SK-N-SH (cell line): ENCODE measurements at regions not wholly inside any gene's neighbourhood (a gene's known extent, or its start where the extent isn't known, plus 50 kb on each side); places are given as distances from the start of the nearest gene placed in this dataset.

ENCODE experiments used
- CTCF ChIA-PET: fragments of 300-600, 350-600 bp; formaldehyde crosslinking; extraction: SDS; loops from one replicate; lab custom pipeline; 2021; lab: Yijun Ruan, JAX
- POLR2A ChIA-PET: fragments of 350-600 bp; sonication (Branson Sonifier 250); formaldehyde crosslinking; extraction: SDS; loops from one replicate; lab custom pipeline; 2020; ENCODE audit warnings: antibody characterized with exemption, inconsistent platforms; lab: Yijun Ruan, JAX
- DNase-seq: peaks from one replicate; pipeline ENCODE4 v3.0.0; 2012
- H2AFZ ChIP-seq: fragments of 200-600 bp; sonication (generic); 2 replicates; pipeline ENCODE4 v1.8.1; 2016; ENCODE audit warnings: antibody characterized with exemption, mild to moderate bottlenecking, low read depth
- H3F3A ChIP-seq: fragments of 200-600 bp; sonication (generic); replicated peaks from 2 replicates; pipeline ENCODE3; 2016; ENCODE audit warnings: antibody characterized with exemption, mild to moderate bottlenecking; ENCODE audit not compliant: insufficient read depth
- H3K27ac ChIP-seq, 2 experiments: fragments of 200-500 bp in 1 of 2; fragments of 200-600 bp in 1 of 2; sonication (Bioruptor generic) in 1 of 2; sonication (generic), shearing (Covaris generic) in 1 of 2; 2 replicates each; pipeline versions ENCODE4 v1.5.1 to v1.6.1; 2014 to 2016; ENCODE audit warnings: low read depth in 2 of 2, inconsistent platforms in 1 of 2, low read length in 1 of 2, mild to moderate bottlenecking in 1 of 2, mixed read lengths in 1 of 2
- H3K27me3 ChIP-seq: fragments of 200-600 bp; sonication (generic), shearing (Covaris generic); 2 replicates; pipeline ENCODE4 v1.6.1; 2016; ENCODE audit warnings: mixed run types; ENCODE audit not compliant: insufficient read depth
- H3K36me3 ChIP-seq, 2 experiments: fragments of 200-500 bp in 1 of 2; fragments of 200-600 bp in 1 of 2; sonication (Bioruptor generic) in 1 of 2; sonication (generic) in 1 of 2; replicated peaks in 1 of 2; 2 replicates each; pipeline versions ENCODE3 to v1.5.1; 2014 to 2016; ENCODE audit warnings: low read length in 1 of 2, mild to moderate bottlenecking in 1 of 2; ENCODE audit not compliant: insufficient read depth in 2 of 2, control insufficient read depth in 1 of 2
- H3K4me1 ChIP-seq, 2 experiments: fragments of 200-500 bp in 1 of 2; fragments of 200-600 bp in 1 of 2; sonication (Bioruptor generic) in 1 of 2; sonication (generic), shearing (Covaris generic) in 1 of 2; 2 replicates each; pipeline versions ENCODE4 v1.5.1 to v1.6.1; 2014 to 2016; ENCODE audit warnings: low read depth in 1 of 2, low read length in 1 of 2, mixed run types in 1 of 2; ENCODE audit not compliant: insufficient read depth in 2 of 2, control insufficient read depth in 1 of 2
- H3K4me2 ChIP-seq: fragments of 200-600 bp; sonication (generic), shearing (Covaris generic); 2 replicates; pipeline ENCODE4 v1.6.1; 2017; ENCODE audit warnings: mixed run types
- H3K4me3 ChIP-seq, 2 experiments: fragments of 200-500 bp in 1 of 2; fragments of 200-600 bp in 1 of 2; sonication (Bioruptor generic) in 1 of 2; sonication (generic), shearing (Covaris generic) in 1 of 2; 2 replicates each; pipeline versions ENCODE4 v1.5.1 to v1.8.1; 2014 to 2016; ENCODE audit warnings: low read depth in 2 of 2, inconsistent platforms in 1 of 2, low read length in 1 of 2, mild to moderate bottlenecking in 1 of 2, mixed read lengths in 1 of 2, moderate library complexity in 1 of 2
- H3K79me2 ChIP-seq: fragments of 200-600 bp; sonication (generic); 2 replicates; pipeline ENCODE4 v1.8.1; 2017; ENCODE audit warnings: mild to moderate bottlenecking; ENCODE audit not compliant: insufficient read depth
- H3K9ac ChIP-seq: fragments of 200-600 bp; sonication (generic); 2 replicates; pipeline ENCODE4 v1.6.1; 2017; ENCODE audit warnings: mixed run types
- H3K9me2 ChIP-seq: fragments of 200-600 bp; sonication (generic); 2 replicates; pipeline ENCODE4 v1.6.1; 2017; ENCODE audit warnings: mixed run types
- H3K9me3 ChIP-seq: fragments of 200-600 bp; sonication (generic); 2 replicates; pipeline ENCODE4 v1.6.1; 2017; ENCODE audit warnings: mixed run types, mild to moderate bottlenecking, moderate library complexity
- H4K20me1 ChIP-seq: fragments of 200-600 bp; sonication (generic); 2 replicates; pipeline ENCODE4 v1.6.1; 2017; ENCODE audit warnings: mild to moderate bottlenecking, mixed run types; ENCODE audit not compliant: insufficient read depth
- CHD2 ChIP-seq: fragments of 150-350 bp; IDR thresholded peaks from 2 replicates; pipeline ENCODE4 v1.6.1; 2018; ENCODE audit warnings: low read length; ENCODE audit not compliant: partially characterized antibody
- EZH2phosphoT487 ChIP-seq: fragments of 200-600 bp; sonication (generic); IDR thresholded peaks from 2 replicates; pipeline ENCODE4 v1.6.1; 2017; ENCODE audit warnings: low read depth, mixed run types, mild to moderate bottlenecking, antibody characterized with exemption, moderate library complexity, borderline replicate concordance
- FOXJ3 ChIP-seq: sonication (generic); formaldehyde crosslinking; IDR thresholded peaks from 2 replicates; pipeline ENCODE4 v1.5.1; 2020; ENCODE audit warnings: mild to moderate bottlenecking, missing genetic modification reagents
- FOXM1 ChIP-seq: IDR thresholded peaks from 2 replicates; pipeline ENCODE4 v1.4.0; 2012; ENCODE audit warnings: low read depth, mild to moderate bottlenecking
- GABPA ChIP-seq: IDR thresholded peaks from 2 replicates; pipeline ENCODE4 v1.4.0; 2012; ENCODE audit warnings: low read depth, mild to moderate bottlenecking
- GATA2 ChIP-seq: sonication (generic); formaldehyde crosslinking; IDR thresholded peaks from 2 replicates; pipeline ENCODE4 v1.5.0; 2020; ENCODE audit warnings: mild to moderate bottlenecking, missing genetic modification reagents
- MXI1 ChIP-seq: IDR thresholded peaks from 2 replicates; pipeline ENCODE4 v1.6.1; 2012; ENCODE audit warnings: mild to moderate bottlenecking, low read depth, low read length, improper control_type of control experiment
- NRF1 ChIP-seq: IDR thresholded peaks from 2 replicates; pipeline ENCODE4 v1.6.1; 2012; ENCODE audit warnings: low read depth, mild to moderate bottlenecking, low read length
- POLR2AphosphoS5 ChIP-seq: IDR thresholded peaks from 2 replicates; pipeline ENCODE4 v1.6.1; 2012; ENCODE audit warnings: low read depth, low read length
- RAD21 ChIP-seq: IDR thresholded peaks from 2 replicates; pipeline ENCODE4 v1.6.1; 2012; ENCODE audit warnings: mild to moderate bottlenecking, low read length
- RCOR1 ChIP-seq: fragments of 150-350 bp; IDR thresholded peaks from 2 replicates; pipeline ENCODE4 v1.6.1; 2017; ENCODE audit warnings: antibody characterized with exemption, low read length
- TEAD4 ChIP-seq: IDR thresholded peaks from 2 replicates; pipeline ENCODE4 v1.4.0; 2012; ENCODE audit warnings: mild to moderate bottlenecking, borderline replicate concordance; ENCODE audit not compliant: insufficient read depth
- WGBS: methylation state at CpG from one replicate; pipeline ENCODE4 v1.1.6; 2017; ENCODE audit warnings: low lambda C conversion rate; 5-methylcytosine and 5-hydroxymethylcytosine counted together
- TF ChIP-seq, protein P1 (sequence below): IDR thresholded peaks from 2 replicates; pipeline ENCODE4; 2012
- TF ChIP-seq, protein P2 (sequence below): fragments of 150-350 bp; IDR thresholded peaks from 2 replicates; pipeline ENCODE4 v1.6.1; 2016; ENCODE audit warnings: mild to moderate bottlenecking, low read depth, low read length
- TF ChIP-seq, protein P3 (sequence below): fragments of 200-600 bp; sonication (generic); IDR thresholded peaks from 2 replicates; pipeline ENCODE4 v1.6.1; 2017; ENCODE audit warnings: antibody characterized with exemption, mild to moderate bottlenecking, moderate library complexity
- TF ChIP-seq, protein P4 (sequence below): IDR thresholded peaks from 2 replicates; pipeline ENCODE4 v1.4.0; 2012; ENCODE audit warnings: low read depth, borderline replicate concordance
- TF ChIP-seq, protein P5 (sequence below): IDR thresholded peaks from 2 replicates; pipeline ENCODE4 v1.4.0; 2012; ENCODE audit warnings: low read depth, borderline replicate concordance

DNA sequence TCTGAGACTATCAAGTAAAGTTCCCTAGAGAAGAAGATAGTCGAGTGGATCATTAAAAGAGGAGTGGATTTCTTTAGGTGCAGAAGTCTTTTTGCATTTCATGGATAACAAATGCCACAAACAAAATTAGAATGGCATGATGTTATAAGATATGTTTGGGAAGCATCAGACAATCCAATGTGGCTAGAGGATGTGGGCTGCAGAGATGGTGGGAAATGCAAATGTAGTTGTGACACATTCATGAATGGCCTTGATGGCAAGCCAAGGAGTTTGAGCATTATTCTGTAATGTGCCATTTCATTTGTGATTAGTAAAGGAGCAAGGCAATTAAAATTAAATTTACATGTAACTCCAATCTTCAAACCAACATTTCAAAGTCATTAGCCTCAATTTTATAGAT, 211.9 kb downstream of the CENPW start:
- no peak for TF ChIP-seq FOXJ3 (CRISPR knock-in tag)
- no peak for TF ChIP-seq NRF1
- no peak for TF ChIP-seq FOXM1
- no peak for TF ChIP-seq POLR2AphosphoS5
- no peak for TF ChIP-seq CHD2
- TF ChIP-seq, protein P1, sequence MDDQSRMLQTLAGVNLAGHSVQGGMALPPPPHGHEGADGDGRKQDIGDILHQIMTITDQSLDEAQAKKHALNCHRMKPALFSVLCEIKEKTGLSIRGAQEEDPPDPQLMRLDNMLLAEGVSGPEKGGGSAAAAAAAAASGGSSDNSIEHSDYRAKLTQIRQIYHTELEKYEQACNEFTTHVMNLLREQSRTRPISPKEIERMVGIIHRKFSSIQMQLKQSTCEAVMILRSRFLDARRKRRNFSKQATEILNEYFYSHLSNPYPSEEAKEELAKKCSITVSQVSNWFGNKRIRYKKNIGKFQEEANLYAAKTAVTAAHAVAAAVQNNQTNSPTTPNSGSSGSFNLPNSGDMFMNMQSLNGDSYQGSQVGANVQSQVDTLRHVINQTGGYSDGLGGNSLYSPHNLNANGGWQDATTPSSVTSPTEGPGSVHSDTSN = no peak
- TF ChIP-seq TEAD4 = no peak
- TF ChIP-seq, protein P2, sequence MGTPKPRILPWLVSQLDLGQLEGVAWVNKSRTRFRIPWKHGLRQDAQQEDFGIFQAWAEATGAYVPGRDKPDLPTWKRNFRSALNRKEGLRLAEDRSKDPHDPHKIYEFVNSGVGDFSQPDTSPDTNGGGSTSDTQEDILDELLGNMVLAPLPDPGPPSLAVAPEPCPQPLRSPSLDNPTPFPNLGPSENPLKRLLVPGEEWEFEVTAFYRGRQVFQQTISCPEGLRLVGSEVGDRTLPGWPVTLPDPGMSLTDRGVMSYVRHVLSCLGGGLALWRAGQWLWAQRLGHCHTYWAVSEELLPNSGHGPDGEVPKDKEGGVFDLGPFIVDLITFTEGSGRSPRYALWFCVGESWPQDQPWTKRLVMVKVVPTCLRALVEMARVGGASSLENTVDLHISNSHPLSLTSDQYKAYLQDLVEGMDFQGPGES = no peak
- TF ChIP-seq, protein P3, sequence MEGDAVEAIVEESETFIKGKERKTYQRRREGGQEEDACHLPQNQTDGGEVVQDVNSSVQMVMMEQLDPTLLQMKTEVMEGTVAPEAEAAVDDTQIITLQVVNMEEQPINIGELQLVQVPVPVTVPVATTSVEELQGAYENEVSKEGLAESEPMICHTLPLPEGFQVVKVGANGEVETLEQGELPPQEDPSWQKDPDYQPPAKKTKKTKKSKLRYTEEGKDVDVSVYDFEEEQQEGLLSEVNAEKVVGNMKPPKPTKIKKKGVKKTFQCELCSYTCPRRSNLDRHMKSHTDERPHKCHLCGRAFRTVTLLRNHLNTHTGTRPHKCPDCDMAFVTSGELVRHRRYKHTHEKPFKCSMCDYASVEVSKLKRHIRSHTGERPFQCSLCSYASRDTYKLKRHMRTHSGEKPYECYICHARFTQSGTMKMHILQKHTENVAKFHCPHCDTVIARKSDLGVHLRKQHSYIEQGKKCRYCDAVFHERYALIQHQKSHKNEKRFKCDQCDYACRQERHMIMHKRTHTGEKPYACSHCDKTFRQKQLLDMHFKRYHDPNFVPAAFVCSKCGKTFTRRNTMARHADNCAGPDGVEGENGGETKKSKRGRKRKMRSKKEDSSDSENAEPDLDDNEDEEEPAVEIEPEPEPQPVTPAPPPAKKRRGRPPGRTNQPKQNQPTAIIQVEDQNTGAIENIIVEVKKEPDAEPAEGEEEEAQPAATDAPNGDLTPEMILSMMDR = no peak
- no peak for TF ChIP-seq EZH2phosphoT487
- TF ChIP-seq, protein P4, sequence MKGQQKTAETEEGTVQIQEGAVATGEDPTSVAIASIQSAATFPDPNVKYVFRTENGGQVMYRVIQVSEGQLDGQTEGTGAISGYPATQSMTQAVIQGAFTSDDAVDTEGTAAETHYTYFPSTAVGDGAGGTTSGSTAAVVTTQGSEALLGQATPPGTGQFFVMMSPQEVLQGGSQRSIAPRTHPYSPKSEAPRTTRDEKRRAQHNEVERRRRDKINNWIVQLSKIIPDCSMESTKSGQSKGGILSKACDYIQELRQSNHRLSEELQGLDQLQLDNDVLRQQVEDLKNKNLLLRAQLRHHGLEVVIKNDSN = no peak
- TF ChIP-seq GATA2 (CRISPR knock-in tag) = no peak
- no peak for TF ChIP-seq RCOR1
- no peak for TF ChIP-seq MXI1
- no peak for TF ChIP-seq RAD21
- TF ChIP-seq, protein P5, sequence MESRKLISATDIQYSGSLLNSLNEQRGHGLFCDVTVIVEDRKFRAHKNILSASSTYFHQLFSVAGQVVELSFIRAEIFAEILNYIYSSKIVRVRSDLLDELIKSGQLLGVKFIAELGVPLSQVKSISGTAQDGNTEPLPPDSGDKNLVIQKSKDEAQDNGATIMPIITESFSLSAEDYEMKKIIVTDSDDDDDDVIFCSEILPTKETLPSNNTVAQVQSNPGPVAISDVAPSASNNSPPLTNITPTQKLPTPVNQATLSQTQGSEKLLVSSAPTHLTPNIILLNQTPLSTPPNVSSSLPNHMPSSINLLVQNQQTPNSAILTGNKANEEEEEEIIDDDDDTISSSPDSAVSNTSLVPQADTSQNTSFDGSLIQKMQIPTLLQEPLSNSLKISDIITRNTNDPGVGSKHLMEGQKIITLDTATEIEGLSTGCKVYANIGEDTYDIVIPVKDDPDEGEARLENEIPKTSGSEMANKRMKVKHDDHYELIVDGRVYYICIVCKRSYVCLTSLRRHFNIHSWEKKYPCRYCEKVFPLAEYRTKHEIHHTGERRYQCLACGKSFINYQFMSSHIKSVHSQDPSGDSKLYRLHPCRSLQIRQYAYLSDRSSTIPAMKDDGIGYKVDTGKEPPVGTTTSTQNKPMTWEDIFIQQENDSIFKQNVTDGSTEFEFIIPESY = no peak
- TF ChIP-seq GABPA = no peak
- CTCF ChIA-PET = no interaction called here
- H3K4me2 ChIP-seq = no peak overlapping the region
- H4K20me1 ChIP-seq = no peaks in the 10 kb centered on the region
- WGBS = 21% methylated on average over 1 of the region's 1 CpG
- H3K27ac ChIP-seq = no peak overlapping the region
- no peaks in the 10 kb centered on the region for H3K27me3 ChIP-seq
- POLR2A ChIA-PET = no interaction called here
- no peaks in the 10 kb centered on the region for H3F3A ChIP-seq
- H3K36me3 ChIP-seq = no peaks in the 10 kb centered on the region
- no peak overlapping the region for H2AFZ ChIP-seq
- no peaks in the 10 kb centered on the region for H3K9me3 ChIP-seq
- H3K4me1 ChIP-seq = no peaks in the 10 kb centered on the region
- DNase-seq = no peak
- no peaks in the 10 kb centered on the region for H3K9me2 ChIP-seq
- H3K4me3 ChIP-seq = no peak overlapping the region
- no peaks in the 10 kb centered on the region for H3K79me2 ChIP-seq
- H3K9ac ChIP-seq = no peak overlapping the region
